WTC11 (cell line): ENCODE measurements at regions not wholly inside any gene's neighbourhood (a gene's known extent, or its start where the extent isn't known, plus 50 kb on each side); places are given as distances from the start of the nearest gene placed in this dataset.

Experiments used
- ATF3 ChIP-seq: sonication (generic); formaldehyde crosslinking; conservative IDR thresholded peaks from 2 replicates; pipeline ENCODE4 v1.8.1; 2022; ENCODE audit warnings: mild to moderate bottlenecking, missing genetic modification reagents
- CBFB ChIP-seq: sonication (generic); formaldehyde crosslinking; IDR thresholded peaks from 2 replicates; pipeline ENCODE4 v1.8.1; 2022; ENCODE audit warnings: mild to moderate bottlenecking, low read depth, missing genetic modification reagents
- CTCF ChIP-seq: fragments of 200-600 bp; IDR thresholded peaks from 2 replicates; pipeline ENCODE4 v1.8.0; 2022; ENCODE audit warnings: antibody characterized with exemption
- ESRRA ChIP-seq: sonication (generic); formaldehyde crosslinking; IDR thresholded peaks from 2 replicates; pipeline ENCODE4 v1.8.1; 2022; ENCODE audit warnings: mild to moderate bottlenecking, missing genetic modification reagents, borderline replicate concordance
- IRF2 ChIP-seq: sonication (generic); formaldehyde crosslinking; IDR thresholded peaks from 2 replicates; pipeline ENCODE4 v1.8.0; 2022; ENCODE audit warnings: low read depth, missing genetic modification reagents, borderline replicate concordance
- KAT7 ChIP-seq: sonication (generic); formaldehyde crosslinking; IDR thresholded peaks from 2 replicates; pipeline ENCODE4 v1.8.1; 2023; ENCODE audit warnings: missing genetic modification reagents, mild to moderate bottlenecking, borderline replicate concordance
- MAX ChIP-seq: sonication (generic); formaldehyde crosslinking; IDR thresholded peaks from 2 replicates; pipeline ENCODE4 v1.8.0; 2022; ENCODE audit warnings: mild to moderate bottlenecking, missing genetic modification reagents
- SMAD3 ChIP-seq: sonication (generic); formaldehyde crosslinking; IDR thresholded peaks from 2 replicates; pipeline ENCODE4 v1.8.0; 2022; ENCODE audit warnings: missing genetic modification reagents, mild to moderate bottlenecking, borderline replicate concordance
- SP1 ChIP-seq: sonication (generic); formaldehyde crosslinking; conservative IDR thresholded peaks from 2 replicates; pipeline ENCODE4 v1.8.1; 2022; ENCODE audit warnings: missing genetic modification reagents
- ZBTB21 ChIP-seq: sonication (generic); formaldehyde crosslinking; IDR thresholded peaks from 2 replicates; pipeline ENCODE4 v1.8.1; 2023; ENCODE audit warnings: mild to moderate bottlenecking, missing genetic modification reagents, borderline replicate concordance
- ZNF138 ChIP-seq: sonication (generic); formaldehyde crosslinking; conservative IDR thresholded peaks from 2 replicates; pipeline ENCODE4 v1.8.1; 2022; ENCODE audit warnings: mild to moderate bottlenecking, moderate library complexity, missing genetic modification reagents

GRCh38 chr12:28082096-28082495, 108.2 kb upstream of the CCDC91 start:
- TF ChIP-seq CTCF (no peak), ESRRA (no peak), IRF2 (CRISPR knock-in tag) (no peak), MAX (CRISPR knock-in tag) (no peak), ATF3 (CRISPR knock-in tag) (no peak), SMAD3 (CRISPR knock-in tag) (no peak), CBFB (CRISPR knock-in tag) (no peak), KAT7 (CRISPR knock-in tag) (no peak), ZNF138 (CRISPR knock-in tag) (no peak), SP1 (no peak), ZBTB21 (no peak)
